Common myeloid progenitor, CD34-positive (primary cell): ENCODE measurements at regions not wholly inside any gene's neighbourhood (a gene's known extent, or its start where the extent isn't known, plus 50 kb on each side); places are given as distances from the start of the nearest gene placed in this dataset.

Source experiments
- CTCF ChIA-PET: fragments of 350-600 bp; sonication (Branson Sonifier 250); formaldehyde crosslinking; loops from one replicate; lab custom pipeline; 2021; ENCODE audit warnings: antibody characterized with exemption; lab: Charles Lee
- POLR2A ChIA-PET: fragments of 350-600 bp; sonication (Branson Sonifier 250); formaldehyde crosslinking; loops from one replicate; lab custom pipeline; 2021; ENCODE audit warnings: antibody characterized with exemption; lab: Charles Lee
- DNase-seq, 3 donors: peaks; one replicate each; pipeline versions ENCODE4 v3.0.0 to v3.0.0-alpha.2; 2013
- H3K27ac ChIP-seq, 2 experiments: 1 replicate in 1 of 2; 2 replicates in 1 of 2; pipeline ENCODE4 v1.7.0; 2013; ENCODE audit warnings: inconsistent platforms in 2 of 2, low read length in 2 of 2, mild to moderate bottlenecking in 2 of 2, low read depth in 1 of 2, moderate library complexity in 1 of 2; ENCODE audit not compliant: severe bottlenecking in 2 of 2, insufficient read depth in 1 of 2, poor library complexity in 1 of 2
- H3K27me3 ChIP-seq, 5 experiments: replicated peaks in 2 of 5; 1 replicate in 3 of 5; 2 replicates in 2 of 5; pipeline versions ENCODE4 v1.6.1 to v1.7.0; 2013; ENCODE audit warnings: low read length in 4 of 5, mild to moderate bottlenecking in 2 of 5, moderate library complexity in 2 of 5, inconsistent platforms in 1 of 5; ENCODE audit not compliant: insufficient read depth in 5 of 5, control insufficient read depth in 4 of 5
- H3K36me3 ChIP-seq, 4 experiments: 1 replicate in 2 of 4; 2 replicates in 2 of 4; pipeline versions ENCODE4 v1.6.1 to v1.7.0; 2013; ENCODE audit warnings: low read length in 3 of 4, control low read depth in 1 of 4, mild to moderate bottlenecking in 1 of 4; ENCODE audit not compliant: control insufficient read depth in 4 of 4, insufficient read depth in 4 of 4
- H3K4me1 ChIP-seq, 4 experiments: 1 replicate in 3 of 4; 2 replicates in 1 of 4; pipeline versions ENCODE4 v1.6.1 to v1.7.1; 2013; ENCODE audit warnings: low read length in 3 of 4, mild to moderate bottlenecking in 3 of 4, control low read depth in 1 of 4, inconsistent platforms in 1 of 4, moderate library complexity in 1 of 4; ENCODE audit not compliant: control insufficient read depth in 4 of 4, insufficient read depth in 4 of 4; ENCODE audit errors: control extremely low read depth in 1 of 4
- H3K4me3 ChIP-seq, 7 experiments: 1 replicate in 4 of 7; 2 replicates in 3 of 7; pipeline versions ENCODE4 v1.5.1 to v1.7.0; 2013; ENCODE audit warnings: mild to moderate bottlenecking in 7 of 7, low read length in 6 of 7, moderate library complexity in 6 of 7, inconsistent platforms in 2 of 7, low read depth in 2 of 7, control low read depth in 1 of 7; ENCODE audit not compliant: insufficient read depth in 4 of 7, control insufficient read depth in 1 of 7; ENCODE audit errors: extremely low read depth in 1 of 7
- H3K9me3 ChIP-seq, 5 experiments: 1 replicate in 4 of 5; 2 replicates in 1 of 5; pipeline versions ENCODE4 v1.6.1 to v1.7.1; 2013; ENCODE audit warnings: low read length in 4 of 5, mild to moderate bottlenecking in 2 of 5, inconsistent platforms in 1 of 5, low read depth in 1 of 5, moderate library complexity in 1 of 5; ENCODE audit not compliant: control insufficient read depth in 4 of 5, insufficient read depth in 2 of 5; ENCODE audit errors: control extremely low read depth in 1 of 5
- WGBS: methylation state at CpG from one replicate; pipeline ENCODE4 v1.1.5; 2013; ENCODE audit not compliant: insufficient coverage; 5-methylcytosine and 5-hydroxymethylcytosine counted together

DNA sequence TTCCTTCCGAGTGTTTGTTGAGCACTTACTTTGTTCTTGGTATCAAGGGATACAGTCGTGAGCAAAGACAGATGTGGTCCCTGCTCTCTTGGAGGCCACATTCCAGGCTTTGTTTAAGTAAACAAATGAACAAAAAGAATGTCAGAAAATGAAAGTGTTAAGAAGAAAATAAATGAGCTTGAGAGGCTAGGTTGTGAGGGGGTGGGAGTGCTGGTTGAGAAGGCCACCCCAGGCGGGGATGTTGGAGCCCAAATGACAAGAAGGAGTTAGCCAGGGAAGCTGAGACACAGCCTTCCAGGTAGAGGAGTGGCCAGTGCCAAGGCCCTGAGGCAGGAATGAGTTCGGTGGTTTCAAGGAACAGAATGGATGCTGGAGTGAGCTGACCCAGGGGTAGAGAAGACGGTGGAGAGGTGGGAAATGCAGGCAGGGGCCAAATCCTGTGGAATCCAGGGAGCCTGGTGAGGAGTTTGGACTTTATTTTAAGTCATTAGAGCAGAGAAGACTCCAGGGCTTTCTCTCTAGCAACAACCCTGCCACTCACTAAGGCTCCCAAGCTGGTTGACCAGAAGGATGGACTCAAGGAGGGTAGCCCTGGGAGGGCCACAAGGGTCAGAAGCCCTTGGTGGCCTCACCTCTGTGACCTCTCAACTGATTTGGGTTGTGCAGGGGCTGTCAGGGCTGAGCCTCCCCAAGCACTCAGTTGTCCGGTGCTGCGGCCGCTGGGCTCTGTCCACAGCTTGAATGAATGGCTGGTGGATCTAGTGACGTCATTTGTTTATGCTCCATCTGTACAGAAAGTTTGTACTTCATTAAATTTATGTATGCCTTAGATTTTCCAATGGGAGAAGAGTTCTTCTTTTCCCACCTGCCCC lies 66.0 kb upstream of the STX16 start:
- no peak for DNase-seq
- ChIA-PET POLR2A (no interaction called here), CTCF (no interaction called here)
- WGBS: 74% methylated on average over 8 of the region's 9 CpGs
- H3K27ac ChIP-seq: no peak overlapping the region
- no peak overlapping the region for H3K4me3 ChIP-seq
- H3K27me3 ChIP-seq: peaks cover 0 to 38% (median 2%) of the 10 kb centered on the region in 5 experiments
- no peaks in the 10 kb centered on the region for H3K4me1 ChIP-seq
- H3K36me3 ChIP-seq: no peaks in the 10 kb centered on the region
- peaks cover 0 to 13% (median 4%) of the 10 kb centered on the region in 5 experiments for H3K9me3 ChIP-seq

- POLR2A ChIA-PET: no interaction called here
- Histone ChIP-seq H3K9me3 (peaks cover 0 to 13% (median 4%) of the 10 kb centered on the region in 5 experiments), H3K27ac (no peak overlapping the region), H3K4me1 (no peaks in the 10 kb centered on the region), H3K36me3 (no peaks in the 10 kb centered on the region), H3K27me3 (peaks cover 0 to 31% (median 2%) of the 10 kb centered on the region in 5 experiments), H3K4me3 (no peak overlapping the region)
- no peak for DNase-seq
- 89% methylated on average over 7 of the region's 8 CpGs for WGBS
- CTCF ChIA-PET: no interaction called here
These were observed 66.8 kb upstream of the STX16 start for GRCh38 chr20:58584051-58584824.

GRCh38 chr20:58583586-58583985 lies 67.5 kb upstream of the STX16 start:
- CTCF ChIA-PET: no interaction called here
- Histone ChIP-seq H3K27ac (no peak overlapping the region), H3K36me3 (no peaks in the 10 kb centered on the region), H3K9me3 (peaks cover 0 to 13% (median 4%) of the 10 kb centered on the region in 5 experiments), H3K27me3 (peaks cover 0 to 28% (median 4%) of the 10 kb centered on the region in 5 experiments), H3K4me1 (no peaks in the 10 kb centered on the region), H3K4me3 (no peak overlapping the region)
- 75% methylated on average over 8 of the region's 8 CpGs for WGBS
- DNase-seq: no peak
- POLR2A ChIA-PET: no interaction called here

GRCh38 chr20:58583176-58583575 lies 67.9 kb upstream of the STX16 start:
- no peak for DNase-seq
- WGBS: 73% methylated on average over 8 of the region's 13 CpGs
- Histone ChIP-seq H3K27me3 (peaks cover 0 to 31% (median 8%) of the 10 kb centered on the region in 5 experiments), H3K4me1 (no peaks in the 10 kb centered on the region), H3K36me3 (no peaks in the 10 kb centered on the region), H3K9me3 (peaks cover 0 to 13% (median 4%) of the 10 kb centered on the region in 5 experiments), H3K27ac (no peak overlapping the region), H3K4me3 (no peak overlapping the region)
- POLR2A ChIA-PET: no interaction called here
- CTCF ChIA-PET: no interaction called here

DNA sequence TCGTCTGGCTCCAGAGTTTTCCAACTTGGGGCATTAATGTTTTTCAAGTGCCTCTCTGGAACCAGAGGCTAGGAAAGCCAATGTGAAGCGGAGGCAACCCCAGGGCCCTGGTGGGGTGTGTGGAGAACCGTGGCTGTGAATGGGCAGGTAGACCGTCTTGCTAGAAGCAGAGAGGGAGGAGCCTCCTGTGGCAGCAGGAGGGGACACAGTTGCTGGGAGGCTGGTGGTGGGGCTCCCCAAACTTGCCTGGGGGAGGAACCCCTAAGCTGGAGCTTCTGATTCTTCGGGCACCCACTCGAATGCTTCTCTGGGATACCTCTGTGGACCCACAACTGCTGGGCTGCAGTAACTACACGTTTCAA lies 65.3 kb upstream of the APCDD1L start:
- CTCF ChIA-PET: no interaction called here
- Histone ChIP-seq H3K4me3 (no peak overlapping the region), H3K27ac (no peak overlapping the region), H3K36me3 (no peaks in the 10 kb centered on the region), H3K4me1 (no peaks in the 10 kb centered on the region), H3K9me3 (peaks cover 0 to 7% (median 4%) of the 10 kb centered on the region in 5 experiments), H3K27me3 (peaks cover 0 to 44% (median 11%) of the 10 kb centered on the region in 5 experiments)
- 91% methylated on average over 6 of the region's 7 CpGs for WGBS
- DNase-seq: no peak
- POLR2A ChIA-PET: no interaction called here

DNA sequence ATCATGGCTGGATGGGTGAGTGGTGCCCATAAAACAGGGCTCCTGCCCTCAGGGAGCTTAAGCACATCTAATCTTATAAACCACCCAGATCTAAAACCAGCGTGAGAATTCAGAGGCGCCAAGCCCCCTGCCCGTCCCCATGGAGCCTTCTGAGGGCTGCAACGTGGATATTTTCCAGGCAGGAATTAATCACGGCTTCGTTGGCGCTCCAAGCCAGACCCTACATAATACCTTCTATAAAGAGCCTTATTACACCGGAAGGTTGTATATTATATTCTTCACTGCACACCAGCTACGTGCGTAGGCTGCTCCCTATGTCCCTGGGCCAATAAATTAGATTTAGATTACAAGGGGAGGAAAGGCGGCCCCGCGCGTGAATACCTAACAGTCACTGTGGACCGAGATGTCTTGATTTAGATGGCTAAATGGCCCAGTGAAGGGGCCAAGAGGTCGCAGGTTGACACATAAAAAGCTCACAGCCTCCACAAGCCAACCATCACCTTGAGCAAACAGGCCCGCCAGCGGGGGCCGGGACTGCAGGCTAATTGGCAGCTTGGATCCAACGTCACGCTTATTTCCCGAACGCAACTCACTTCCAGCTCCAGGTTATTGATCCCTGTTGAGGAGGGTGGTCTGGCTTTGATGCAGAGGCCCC lies 64.7 kb upstream of the APCDD1L start:
- H3K27ac ChIP-seq: no peak overlapping the region
- ChIA-PET POLR2A (no interaction called here), CTCF (no interaction called here)
- H3K4me3 ChIP-seq: no peak overlapping the region
- DNase-seq: no peak
- H3K27me3 ChIP-seq: peaks cover 0 to 39% (median 11%) of the 10 kb centered on the region in 5 experiments
- no peaks in the 10 kb centered on the region for H3K36me3 ChIP-seq
- H3K9me3 ChIP-seq: peaks cover 0 to 7% (median 4%) of the 10 kb centered on the region in 5 experiments
- H3K4me1 ChIP-seq: no peaks in the 10 kb centered on the region
- WGBS: 94% methylated on average over 14 of the region's 23 CpGs
